ENCODE measurements at regions not wholly inside any gene's neighbourhood (a gene's known extent, or its start where the extent isn't known, plus 50 kb on each side); places are given as distances from the start of the nearest gene placed in this dataset.

- ATAC-seq: no peak
- POLR2A ChIA-PET: no interaction called here
- intact Hi-C loops (cut with micrococcal nuclease; ENCODE audit: unreplicated experiment): no loop called here
- no peaks in the 10 kb centered on the region for H3K4me1 ChIP-seq (ENCODE audit: control insufficient read depth, insufficient read depth, low read length)
- TF ChIP-seq POLR2AphosphoS5 (IDR thresholded peaks at IDR 0.05; ENCODE audit: low read depth, low read length): no peak
- TF ChIP-seq CTCF (IDR thresholded peaks at IDR 0.05): no peak
- TF ChIP-seq, protein P1, sequence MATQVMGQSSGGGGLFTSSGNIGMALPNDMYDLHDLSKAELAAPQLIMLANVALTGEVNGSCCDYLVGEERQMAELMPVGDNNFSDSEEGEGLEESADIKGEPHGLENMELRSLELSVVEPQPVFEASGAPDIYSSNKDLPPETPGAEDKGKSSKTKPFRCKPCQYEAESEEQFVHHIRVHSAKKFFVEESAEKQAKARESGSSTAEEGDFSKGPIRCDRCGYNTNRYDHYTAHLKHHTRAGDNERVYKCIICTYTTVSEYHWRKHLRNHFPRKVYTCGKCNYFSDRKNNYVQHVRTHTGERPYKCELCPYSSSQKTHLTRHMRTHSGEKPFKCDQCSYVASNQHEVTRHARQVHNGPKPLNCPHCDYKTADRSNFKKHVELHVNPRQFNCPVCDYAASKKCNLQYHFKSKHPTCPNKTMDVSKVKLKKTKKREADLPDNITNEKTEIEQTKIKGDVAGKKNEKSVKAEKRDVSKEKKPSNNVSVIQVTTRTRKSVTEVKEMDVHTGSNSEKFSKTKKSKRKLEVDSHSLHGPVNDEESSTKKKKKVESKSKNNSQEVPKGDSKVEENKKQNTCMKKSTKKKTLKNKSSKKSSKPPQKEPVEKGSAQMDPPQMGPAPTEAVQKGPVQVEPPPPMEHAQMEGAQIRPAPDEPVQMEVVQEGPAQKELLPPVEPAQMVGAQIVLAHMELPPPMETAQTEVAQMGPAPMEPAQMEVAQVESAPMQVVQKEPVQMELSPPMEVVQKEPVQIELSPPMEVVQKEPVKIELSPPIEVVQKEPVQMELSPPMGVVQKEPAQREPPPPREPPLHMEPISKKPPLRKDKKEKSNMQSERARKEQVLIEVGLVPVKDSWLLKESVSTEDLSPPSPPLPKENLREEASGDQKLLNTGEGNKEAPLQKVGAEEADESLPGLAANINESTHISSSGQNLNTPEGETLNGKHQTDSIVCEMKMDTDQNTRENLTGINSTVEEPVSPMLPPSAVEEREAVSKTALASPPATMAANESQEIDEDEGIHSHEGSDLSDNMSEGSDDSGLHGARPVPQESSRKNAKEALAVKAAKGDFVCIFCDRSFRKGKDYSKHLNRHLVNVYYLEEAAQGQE (IDR thresholded peaks at IDR 0.05; ENCODE audit: insufficient read depth in 1 of 2, low read depth in 2 of 2, low read length in 1 of 2): no peak
- TF ChIP-seq SIN3A (IDR thresholded peaks at IDR 0.05; ENCODE audit: borderline replicate concordance, insufficient read depth, low read depth, low read length): no peak
- H3K27ac ChIP-seq (ENCODE audit: low read length): no peak overlapping the region
- DNase-seq (ENCODE audit: low read depth, low spot score): no peak
- no peaks in the 10 kb centered on the region for H3K9me3 ChIP-seq (ENCODE audit: control insufficient read depth, insufficient read depth, low read depth, low read length)
- no peaks in the 10 kb centered on the region; the same call in 1 of the 2 replicates for H3K27me3 ChIP-seq (ENCODE audit: control insufficient read depth, insufficient read depth, low read length)
- H3K4me3 ChIP-seq (ENCODE audit: low read depth in 2 of 2, low read length in 2 of 2): no peak overlapping the region
- CTCF ChIA-PET: no interaction called here
- in situ Hi-C loops (cut with HindIII; ENCODE audit: low pct_unique_long_range_greater_than_20kb, low sequenced_read_pairs): no loop called here
- no peaks in the 10 kb centered on the region for H3K36me3 ChIP-seq (ENCODE audit: control insufficient read depth, insufficient read depth, low read length)
- no TSS peak for BruUV-seq (replicated peaks)
Measured at GRCh38 chr22:48556751-48557150, 1270.9 kb downstream of the BRD1 start.

DNA sequence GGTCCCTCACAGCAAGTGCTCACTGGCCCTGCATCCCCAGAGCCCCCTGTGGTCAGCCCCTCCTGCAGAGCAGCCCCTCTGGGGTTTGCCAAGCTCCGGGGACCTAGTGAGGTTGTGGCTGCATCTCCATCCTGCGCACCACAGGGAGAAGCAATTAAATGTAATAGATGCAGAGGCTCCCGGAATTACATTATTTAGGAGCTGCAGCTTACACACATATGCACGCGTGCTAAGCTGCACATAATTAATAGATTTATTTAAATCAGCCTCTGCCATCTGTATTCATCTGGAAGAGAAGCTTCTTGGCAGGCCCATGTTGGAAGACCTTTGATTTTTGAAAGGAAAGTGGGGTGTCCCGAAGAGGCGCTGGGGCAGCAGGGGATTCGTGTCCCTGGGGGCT, 1271.5 kb downstream of the BRD1 start:
- ChIA-PET POLR2A (no interaction called here), CTCF (no interaction called here)
- BruUV-seq (replicated peaks): no TSS peak
- Histone ChIP-seq H3K4me1 (ENCODE audit: control insufficient read depth, insufficient read depth, low read length) (no peaks in the 10 kb centered on the region), H3K36me3 (ENCODE audit: control insufficient read depth, insufficient read depth, low read length) (no peaks in the 10 kb centered on the region), H3K27me3 (ENCODE audit: control insufficient read depth, insufficient read depth, low read length) (no peaks in the 10 kb centered on the region; the same call in 1 of the 2 replicates), H3K27ac (ENCODE audit: low read length) (no peak overlapping the region), H3K4me3 (ENCODE audit: low read depth in 2 of 2, low read length in 2 of 2) (no peak overlapping the region), H3K9me3 (ENCODE audit: control insufficient read depth, insufficient read depth, low read depth, low read length) (no peaks in the 10 kb centered on the region)
- intact Hi-C loops (cut with micrococcal nuclease; ENCODE audit: unreplicated experiment): no loop called here
- in situ Hi-C loops (cut with HindIII; ENCODE audit: low pct_unique_long_range_greater_than_20kb, low sequenced_read_pairs): no loop called here
- DNase-seq (ENCODE audit: low read depth, low spot score) (no peak), ATAC-seq (no peak)
- TF ChIP-seq POLR2AphosphoS5 (IDR thresholded peaks at IDR 0.05; ENCODE audit: low read depth, low read length) (no peak), TCF7L2 (IDR thresholded peaks at IDR 0.05; ENCODE audit: low read depth, low read length) (no peak), CTCF (IDR thresholded peaks at IDR 0.05) (no peak), SIN3A (IDR thresholded peaks at IDR 0.05; ENCODE audit: borderline replicate concordance, insufficient read depth, low read depth, low read length) (no peak)
- TF ChIP-seq, protein P1 (IDR thresholded peaks at IDR 0.05; ENCODE audit: insufficient read depth in 1 of 2, low read depth in 2 of 2, low read length in 1 of 2): no peak

All from Panc1 (cell line).